Heart left ventricle (tissue), 16 donors: ENCODE measurements at regions not wholly inside any gene's neighbourhood (a gene's known extent, or its start where the extent isn't known, plus 50 kb on each side); places are given as distances from the start of the nearest gene placed in this dataset.

Experiments
- ATAC-seq, 4 donors: fragments of 200-7000 bp; cut with Tn5 transposase; one replicate each; pipeline ENCODE4 v1.9.1; 2020 to 2022; ENCODE audit warnings: moderate library complexity in 4 of 4, mild to moderate bottlenecking in 3 of 4, moderate number of reproducible peaks in 1 of 4
- DNase-seq, 5 donors: peaks; one replicate each; pipeline ENCODE4 v3.0.0-alpha.2; 2020
- H3K27ac ChIP-seq, 12 donors: fragments of 200-600 bp; sonication (generic) in 4 of 12; one replicate each; pipeline versions ENCODE4 v1.5.0 to v1.8.0; 2016 to 2022; ENCODE audit warnings: mild to moderate bottlenecking in 2 of 12
- H3K27me3 ChIP-seq, 9 donors: fragments of 200-600 bp; sonication (generic) in 2 of 9; one replicate each; pipeline versions ENCODE4 v1.5.1 to v1.8.0; 2016 to 2022; ENCODE audit warnings: mild to moderate bottlenecking in 3 of 9
- H3K36me3 ChIP-seq, 9 donors: fragments of 200-600 bp; sonication (generic) in 2 of 9; one replicate each; pipeline versions ENCODE4 v1.5.0 to v1.8.0; 2018 to 2022; ENCODE audit warnings: mild to moderate bottlenecking in 2 of 9
- H3K4me1 ChIP-seq, 12 donors: fragments of 200-600 bp; sonication (generic) in 4 of 12; one replicate each; pipeline versions ENCODE4 v1.5.0 to v1.8.0; 2016 to 2022; ENCODE audit warnings: mild to moderate bottlenecking in 3 of 12
- H3K4me3 ChIP-seq, 12 donors: fragments of 200-600 bp; sonication (generic) in 4 of 12; one replicate each; pipeline versions ENCODE4 v1.5.0 to v1.8.0; 2017 to 2022; ENCODE audit warnings: mild to moderate bottlenecking in 9 of 12, moderate library complexity in 4 of 12
- H3K9me3 ChIP-seq, 12 donors: fragments of 200-600 bp; sonication (generic) in 4 of 12; one replicate each; pipeline versions ENCODE4 v1.5.0 to v1.8.0; 2016 to 2022; ENCODE audit warnings: mild to moderate bottlenecking in 1 of 12
- CTCF ChIP-seq, 12 donors: fragments of 200-600 bp; sonication (generic) in 4 of 12; IDR thresholded peaks; one replicate each; pipeline versions ENCODE4 v1.5.0 to v1.8.0; 2018 to 2022; ENCODE audit warnings: antibody characterized with exemption in 12 of 12, mild to moderate bottlenecking in 5 of 12
- POLR2A ChIP-seq, 2 donors: fragments of 450-650 bp; IDR thresholded peaks; one replicate each; pipeline ENCODE4 v1.6.1; 2017; ENCODE audit warnings: antibody characterized with exemption in 2 of 2, mild to moderate bottlenecking in 2 of 2, moderate library complexity in 2 of 2
- WGBS, 4 donors: extraction: QIAGEN DNeasy Blood & Tissue Kit in 2 of 4; methylation state at CpG; one replicate each; pipeline versions ENCODE4 v1.1.5 to v1.1.7; 2013 to 2018; 5-methylcytosine and 5-hydroxymethylcytosine counted together
- intact Hi-C, 10 donors: fragments of 100-400 bp; cut with DNase I; formaldehyde crosslinking; loops; one replicate each; pipeline versions ENCODE4 v1.11.1 to v1.14.2; 2022
- donor health status: ischemic (EF 13 %, LVEDD 7.1; RV severe dilation, severe dysfunction).
- donor health status: healthy with polysubstance abuse.
- donor health status: DM: no; HTN: yes; CAD: no.
- donor health status: DM: no; HTN: no; CAD: no.
- donor health status: ischemic (EF 25% LVEDD 6.9; RV normal size, moderate dysfunction).
- donor health status: ischemic (EF 25% LVEDD 5.7; RV mildly dilated, moderate dysfunction).
- donor health status: healthy.
- donor health status: DM: yes; HTN: yes; CAD: no.
- donor health status: ischemic (EF 35%, LVEDD 5.7; RV mildly dilated, moderate dysfunction).
- donor health status: nonischemic (EF 11% LVEDD 7.7; RV severe dilation, severe dysfunction).
- donor health status: DM: yes; HTN: yes; CAD: no.
- donor health status: PGD.
- donor health status: ischemic (EF 29% LVEDD 5.4; RV normal size, mild dysfunction).
- donor health status: nonischemic (EF 23%, LVEDD 6.1; RV moderate dilation, normal function).

- ATAC-seq (no peak), DNase-seq (no peak)
- H3K4me1 ChIP-seq: no peaks in the 10 kb centered on the region
- intact Hi-C loops: no loop called here
- H3K4me3 ChIP-seq: no peak overlapping the region
- no peaks in the 10 kb centered on the region for H3K9me3 ChIP-seq
- no peaks in the 10 kb centered on the region for H3K36me3 ChIP-seq
- H3K27me3 ChIP-seq: no peaks in the 10 kb centered on the region
- no peak for TF ChIP-seq POLR2A (IDR thresholded peaks at IDR 0.05)
- no peak for TF ChIP-seq CTCF (IDR thresholded peaks at IDR 0.05)
- H3K27ac ChIP-seq: no peak overlapping the region
These were observed 459.9 kb upstream of the NMUR2 start for GRCh38 chr5:152864991-152865390.

DNA sequence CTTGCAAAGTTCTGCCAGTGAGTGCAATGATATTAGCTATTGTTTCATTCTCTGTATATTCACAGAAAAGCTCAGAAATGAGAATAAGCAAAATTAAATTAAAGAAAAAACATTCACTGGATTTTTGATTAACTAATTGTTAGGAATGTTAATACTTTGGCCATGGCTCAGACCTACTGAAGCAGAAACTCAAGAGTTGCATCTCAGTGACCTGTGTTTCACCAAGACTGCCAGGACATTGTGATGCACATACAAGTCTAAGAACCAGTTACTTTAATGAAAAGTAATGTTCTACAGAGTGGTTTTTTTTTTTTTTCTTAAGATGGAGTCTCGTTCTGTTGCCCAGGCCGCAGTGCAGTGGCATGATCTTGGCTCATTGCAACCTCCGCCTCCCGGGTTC, 464.9 kb upstream of the NMUR2 start:
- no peaks in the 10 kb centered on the region for H3K36me3 ChIP-seq
- H3K4me1 ChIP-seq: no peaks in the 10 kb centered on the region
- H3K27me3 ChIP-seq: no peaks in the 10 kb centered on the region
- WGBS, 4 donors: 87 to 92% (median 90%) methylated on average over 4 of the region's 4 CpGs
- no peak overlapping the region for H3K27ac ChIP-seq
- no peak for ATAC-seq
- TF ChIP-seq CTCF (IDR thresholded peaks at IDR 0.05) (no peak), POLR2A (IDR thresholded peaks at IDR 0.05) (no peak)
- intact Hi-C loops: no loop called here
- peaks cover 0 to 7% (median 0%) of the 10 kb centered on the region in 12 donors for H3K9me3 ChIP-seq
- DNase-seq: no peak
- no peak overlapping the region for H3K4me3 ChIP-seq

GRCh38 chr5:152882621-152883020, 477.5 kb upstream of the NMUR2 start:
- TF ChIP-seq CTCF (IDR thresholded peaks at IDR 0.05) (no peak), POLR2A (IDR thresholded peaks at IDR 0.05) (no peak)
- Histone ChIP-seq H3K27me3 (no peaks in the 10 kb centered on the region), H3K4me1 (no peaks in the 10 kb centered on the region), H3K27ac (no peak overlapping the region), H3K36me3 (no peaks in the 10 kb centered on the region), H3K4me3 (no peak overlapping the region), H3K9me3 (peaks cover 0 to 25% (median 5%) of the 10 kb centered on the region in 12 donors)
- intact Hi-C loops: no loop called here
- 57 to 61% (median 59%) methylated on average over 2 of the region's 2 CpGs for WGBS, 4 donors
- ATAC-seq (no peak), DNase-seq (no peak)

DNA sequence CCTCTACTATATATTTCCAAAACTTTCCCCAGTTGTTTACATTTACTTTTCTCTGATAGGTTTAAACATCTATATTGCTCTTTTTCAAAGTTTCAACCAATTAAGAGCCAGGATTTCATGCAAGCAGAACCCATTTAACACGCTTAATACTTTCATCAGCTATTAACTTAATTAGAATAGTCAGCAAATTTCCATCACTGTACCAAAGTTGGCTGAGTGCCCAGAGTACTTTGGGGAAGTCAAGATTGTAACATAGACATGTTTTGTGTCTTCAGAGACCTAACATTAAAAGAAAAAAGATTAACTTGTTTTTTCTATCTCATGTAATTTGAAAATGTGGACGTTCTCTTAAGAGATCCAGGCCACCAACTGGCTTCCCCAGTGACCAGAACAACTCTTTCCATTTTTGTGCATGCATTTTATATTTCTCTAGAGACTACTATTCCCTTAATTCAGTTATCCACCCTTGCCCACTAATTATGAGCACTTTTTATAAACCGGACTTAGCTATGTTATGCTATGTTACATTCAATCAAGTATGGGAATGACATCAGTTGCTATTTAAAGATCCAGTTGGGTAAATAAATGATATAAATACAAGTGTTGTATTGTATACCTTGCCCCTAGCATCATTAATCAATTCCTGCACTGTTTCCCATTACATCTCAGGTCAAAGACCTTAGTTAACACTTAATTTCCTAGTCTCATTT, 478.1 kb upstream of the NMUR2 start:
- H3K4me1 ChIP-seq: no peaks in the 10 kb centered on the region
- no peak for DNase-seq
- TF ChIP-seq CTCF (IDR thresholded peaks at IDR 0.05): no peak
- TF ChIP-seq POLR2A (IDR thresholded peaks at IDR 0.05): no peak
- no peak overlapping the region for H3K27ac ChIP-seq
- WGBS, 4 donors: 34 to 53% (median 48%) methylated on average over 3 of the region's 3 CpGs
- H3K27me3 ChIP-seq: no peaks in the 10 kb centered on the region
- ATAC-seq: no peak
- no peak overlapping the region for H3K4me3 ChIP-seq
- H3K36me3 ChIP-seq: no peaks in the 10 kb centered on the region
- intact Hi-C loops: no loop called here
- H3K9me3 ChIP-seq: peaks cover 0 to 21% (median 3%) of the 10 kb centered on the region in 12 donors
